ENCODE measurements at regions not wholly inside any gene's neighbourhood (a gene's known extent, or its start where the extent isn't known, plus 50 kb on each side); places are given as distances from the start of the nearest gene placed in this dataset.

DNA sequence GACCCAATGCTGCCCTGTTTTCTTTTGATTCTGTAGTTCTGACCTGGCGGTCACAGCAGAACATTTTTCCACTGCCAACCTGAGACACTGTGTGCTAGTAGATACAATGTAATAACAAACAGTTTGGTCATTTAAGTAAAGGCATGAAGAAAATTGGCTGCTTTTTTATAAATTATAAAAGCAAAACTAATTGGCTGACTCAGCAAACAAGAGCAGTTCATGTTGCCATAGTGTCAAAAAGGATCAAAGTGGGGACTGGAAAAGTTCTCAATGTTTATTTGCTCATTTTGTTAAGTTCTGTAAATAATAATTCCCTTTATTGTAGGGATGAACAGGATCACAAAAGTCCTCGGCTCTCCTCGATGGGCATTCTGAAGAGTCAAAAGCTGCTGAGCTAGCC, 599.5 kb downstream of the PKHD1 start:
- Mint-ChIP-seq H3K9me3 (ENCODE audit: unreplicated experiment) (peaks cover 7% of the 10 kb centered on the region), H3K27ac (ENCODE audit: low read depth, unreplicated experiment) (no peak overlapping the region), H3K4me1 (ENCODE audit: insufficient read depth, unreplicated experiment) (no peaks in the 10 kb centered on the region), H3K4me3 (ENCODE audit: unreplicated experiment) (no peak overlapping the region), H3K27me3 (ENCODE audit: insufficient read depth, unreplicated experiment) (no peaks in the 10 kb centered on the region), H3K36me3 (ENCODE audit: insufficient read depth, unreplicated experiment) (no peaks in the 10 kb centered on the region)
- no peak for DNase-seq (ENCODE audit: unreplicated experiment)
- TF ChIP-seq CTCF (IDR thresholded peaks at IDR 0.05; ENCODE audit: unreplicated experiment) = no peak
- intact Hi-C loops (cut with micrococcal nuclease) = no loop called here
- ChIA-PET CTCF (interaction anchor here (0.5 to 0.7 kb wide), 2 partner anchors 12 to 48 kb away, joined by 3 to 4 read pairs; no protein-coding TSS in a partner anchor), POLR2A (interaction anchor here (1.0 kb wide), 1 partner anchor 15 kb away, joined by 3 read pairs; no protein-coding TSS in a partner anchor)
- BruUV-seq (replicated peaks) = no TSS peak

- intact Hi-C loops (cut with micrococcal nuclease) = no loop called here
- DNase-seq (ENCODE audit: unreplicated experiment) = peak; percentile 43
- no TSS peak for BruUV-seq (replicated peaks)
- ChIA-PET POLR2A (interaction anchor here (0.5 kb wide), 1 partner anchor 136 kb away, joined by 4 read pairs; no protein-coding TSS in a partner anchor), CTCF (no interaction called here)
- no peak overlapping the region for H3K4me3 Mint-ChIP-seq (ENCODE audit: unreplicated experiment)
- H3K4me1 Mint-ChIP-seq (ENCODE audit: insufficient read depth, unreplicated experiment) = no peaks in the 10 kb centered on the region
- H3K27me3 Mint-ChIP-seq (ENCODE audit: insufficient read depth, unreplicated experiment) = no peaks in the 10 kb centered on the region
- H3K9me3 Mint-ChIP-seq (ENCODE audit: unreplicated experiment) = peaks cover 7% of the 10 kb centered on the region
- no peak overlapping the region for H3K27ac Mint-ChIP-seq (ENCODE audit: low read depth, unreplicated experiment)
- TF ChIP-seq CTCF (IDR thresholded peaks at IDR 0.05; ENCODE audit: unreplicated experiment) = no peak
- no peaks in the 10 kb centered on the region for H3K36me3 Mint-ChIP-seq (ENCODE audit: insufficient read depth, unreplicated experiment)
Observed at GRCh38 chr6:51489133-51489532, 598.3 kb downstream of the PKHD1 start.

GRCh38 chr6:51490101-51490500, 597.3 kb downstream of the PKHD1 start:
- intact Hi-C loops (cut with micrococcal nuclease) = no loop called here
- Mint-ChIP-seq H3K4me3 (ENCODE audit: unreplicated experiment) (no peak overlapping the region), H3K9me3 (ENCODE audit: unreplicated experiment) (peaks cover 2% of the 10 kb centered on the region), H3K36me3 (ENCODE audit: insufficient read depth, unreplicated experiment) (no peaks in the 10 kb centered on the region), H3K4me1 (ENCODE audit: insufficient read depth, unreplicated experiment) (no peaks in the 10 kb centered on the region), H3K27ac (ENCODE audit: low read depth, unreplicated experiment) (no peak overlapping the region), H3K27me3 (ENCODE audit: insufficient read depth, unreplicated experiment) (no peaks in the 10 kb centered on the region)
- no TSS peak for BruUV-seq (replicated peaks)
- ChIA-PET CTCF (interaction anchor here (1.0 kb wide), 1 partner anchor 469 kb away, joined by 3 read pairs; no protein-coding TSS in a partner anchor), POLR2A (no interaction called here)
- no peak for TF ChIP-seq CTCF (IDR thresholded peaks at IDR 0.05; ENCODE audit: unreplicated experiment)
- DNase-seq (ENCODE audit: unreplicated experiment) = no peak

DNA sequence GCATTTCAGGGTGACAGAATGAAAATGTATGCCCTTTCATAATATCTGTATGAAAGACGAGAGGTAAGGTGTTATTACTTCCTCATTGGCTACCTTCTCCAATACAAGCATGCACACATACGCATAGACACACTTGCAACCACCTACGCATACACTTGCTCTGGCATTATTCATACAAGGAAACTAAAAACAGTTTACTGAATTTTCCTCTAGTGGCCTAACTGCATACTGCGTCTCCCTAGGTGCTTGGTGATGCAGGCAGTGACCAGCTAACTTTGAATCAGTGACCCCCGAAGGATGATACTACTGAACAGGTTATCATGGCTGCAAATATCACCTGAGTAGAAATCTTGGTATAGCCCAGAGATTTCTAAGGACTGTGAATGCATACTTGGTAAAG, 593.1 kb downstream of the PKHD1 start:
- no TSS peak for BruUV-seq (replicated peaks)
- TF ChIP-seq CTCF (IDR thresholded peaks at IDR 0.05; ENCODE audit: unreplicated experiment) = no peak
- no peak for DNase-seq (ENCODE audit: unreplicated experiment)
- H3K27me3 Mint-ChIP-seq (ENCODE audit: insufficient read depth, unreplicated experiment) = no peaks in the 10 kb centered on the region
- intact Hi-C loops (cut with micrococcal nuclease) = no loop called here
- no peak overlapping the region for H3K4me3 Mint-ChIP-seq (ENCODE audit: unreplicated experiment)
- no peak overlapping the region for H3K27ac Mint-ChIP-seq (ENCODE audit: low read depth, unreplicated experiment)
- no peaks in the 10 kb centered on the region for H3K36me3 Mint-ChIP-seq (ENCODE audit: insufficient read depth, unreplicated experiment)
- ChIA-PET CTCF (interaction anchor here (0.7 to 1.5 kb wide), 3 partner anchors 20 to 465 kb away, joined by 3 to 5 read pairs (median 3); no protein-coding TSS in a partner anchor), POLR2A (no interaction called here)
- H3K4me1 Mint-ChIP-seq (ENCODE audit: insufficient read depth, unreplicated experiment) = no peaks in the 10 kb centered on the region
- no peaks in the 10 kb centered on the region for H3K9me3 Mint-ChIP-seq (ENCODE audit: unreplicated experiment)

Measured in MCF 10A (cell line).